ENCODE measurements at regions not wholly inside any gene's neighbourhood (a gene's known extent, or its start where the extent isn't known, plus 50 kb on each side); places are given as distances from the start of the nearest gene placed in this dataset.

GRCh38 chr4:19047279-19047880, 1025.8 kb upstream of the LCORL start:
- H2BK120ac ChIP-seq (ENCODE audit: low read depth, low read length, poor library complexity, severe bottlenecking): no peak overlapping the region
- H2BK15ac ChIP-seq (ENCODE audit: low read depth, low read length): no peak overlapping the region

More at GRCh38 chr4:19047279-19047880, 1025.8 kb upstream of the LCORL start:
- Histone ChIP-seq H2BK5ac (ENCODE audit: insufficient read length, low read length) (no peak overlapping the region), H3K23ac (ENCODE audit: insufficient read length, low read depth, low read length) (no peak overlapping the region), H2BK12ac (ENCODE audit: insufficient read length, low read depth, low read length) (no peak overlapping the region), H3K56ac (ENCODE audit: insufficient read length, low read depth, low read length) (no peak overlapping the region), H4K5ac (ENCODE audit: insufficient read length, low read depth, low read length) (no peak overlapping the region), H3T11ph (ENCODE audit: low read length) (no peak overlapping the region), H3K4me2 (ENCODE audit: insufficient read depth, insufficient read length, low read length) (no peak overlapping the region), H2AK5ac (ENCODE audit: insufficient read length, low read length) (no peak overlapping the region), H3K79me2 (ENCODE audit: insufficient read depth, low read length) (no peaks in the 10 kb centered on the region), H3K9ac (ENCODE audit: extremely low read depth, insufficient read length, low read length) (no peak overlapping the region), H3K23me2 (ENCODE audit: insufficient read length, low read depth, low read length, poor library complexity, severe bottlenecking) (no peaks in the 10 kb centered on the region), H3K4me1 (ENCODE audit: insufficient read depth, low read length) (no peaks in the 10 kb centered on the region), H3K18ac (ENCODE audit: insufficient read length, low read depth, low read length) (no peak overlapping the region), H4K20me1 (ENCODE audit: control insufficient read depth, insufficient read depth, insufficient read length) (no peaks in the 10 kb centered on the region), H3K79me1 (ENCODE audit: insufficient read depth, low read depth, low read length, poor library complexity, severe bottlenecking) (no peaks in the 10 kb centered on the region), H3K9me3 (ENCODE audit: control insufficient read depth, low read depth, low read length) (no peaks in the 10 kb centered on the region), H4K8ac (replicated peaks; ENCODE audit: insufficient read length, low read depth, low read length) (no peak overlapping the region), H2BK20ac (ENCODE audit: low read depth, low read length, poor library complexity, severe bottlenecking) (no peak overlapping the region), H4K91ac (ENCODE audit: insufficient read length, low read depth, low read length) (no peak overlapping the region), H3K27me3 (ENCODE audit: insufficient read depth, low read length) (no peaks in the 10 kb centered on the region), H3K14ac (ENCODE audit: insufficient read depth, low read length) (no peak overlapping the region), H2AFZ (ENCODE audit: low read length) (no peak overlapping the region), H3K4ac (ENCODE audit: low read depth, low read length) (no peak overlapping the region), H3K27ac (ENCODE audit: insufficient read length, low read depth, low read length) (no peak overlapping the region)
- Mint-ChIP-seq H3K4me3 (no peak overlapping the region), H3K27me3 (ENCODE audit: low read depth) (no peaks in the 10 kb centered on the region), H3K36me3 (ENCODE audit: insufficient read depth in 1 of 3, low read depth in 3 of 3) (no peaks in the 10 kb centered on the region; a peak in 1 of 7 replicates), H3K4me1 (peaks cover 0 to 6% of the 10 kb centered on the region in 2 experiments; a peak in 2 of 4 replicates), H3K9me3 (peaks cover 0 to 2% of the 10 kb centered on the region in 2 experiments; a peak in 1 of 5 replicates), H3K27ac (no peak overlapping the region)
- WGBS (ENCODE audit: extremely low coverage, insufficient read length, low lambda C conversion rate): no CpG with 5 or more reads among the region's 2 CpGs
- no peak for DNase-seq
- TF ChIP-seq, protein P1, sequence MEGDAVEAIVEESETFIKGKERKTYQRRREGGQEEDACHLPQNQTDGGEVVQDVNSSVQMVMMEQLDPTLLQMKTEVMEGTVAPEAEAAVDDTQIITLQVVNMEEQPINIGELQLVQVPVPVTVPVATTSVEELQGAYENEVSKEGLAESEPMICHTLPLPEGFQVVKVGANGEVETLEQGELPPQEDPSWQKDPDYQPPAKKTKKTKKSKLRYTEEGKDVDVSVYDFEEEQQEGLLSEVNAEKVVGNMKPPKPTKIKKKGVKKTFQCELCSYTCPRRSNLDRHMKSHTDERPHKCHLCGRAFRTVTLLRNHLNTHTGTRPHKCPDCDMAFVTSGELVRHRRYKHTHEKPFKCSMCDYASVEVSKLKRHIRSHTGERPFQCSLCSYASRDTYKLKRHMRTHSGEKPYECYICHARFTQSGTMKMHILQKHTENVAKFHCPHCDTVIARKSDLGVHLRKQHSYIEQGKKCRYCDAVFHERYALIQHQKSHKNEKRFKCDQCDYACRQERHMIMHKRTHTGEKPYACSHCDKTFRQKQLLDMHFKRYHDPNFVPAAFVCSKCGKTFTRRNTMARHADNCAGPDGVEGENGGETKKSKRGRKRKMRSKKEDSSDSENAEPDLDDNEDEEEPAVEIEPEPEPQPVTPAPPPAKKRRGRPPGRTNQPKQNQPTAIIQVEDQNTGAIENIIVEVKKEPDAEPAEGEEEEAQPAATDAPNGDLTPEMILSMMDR (conservative IDR thresholded peaks at IDR 0.05): no peak
